CD14-positive monocyte (primary cell): ENCODE measurements at regions not wholly inside any gene's neighbourhood (a gene's known extent, or its start where the extent isn't known, plus 50 kb on each side); places are given as distances from the start of the nearest gene placed in this dataset.

Experiments used
- DNase-seq, 3 donors: peaks; one replicate each; pipeline ENCODE4 v3.0.0-alpha.2; 2011 to 2022
- H2AFZ ChIP-seq: 2 replicates; pipeline ENCODE4 v1.6.0; 2012; ENCODE audit warnings: mild to moderate bottlenecking, low read depth, low read length, inconsistent platforms; ENCODE audit not compliant: insufficient read depth, poor library complexity, severe bottlenecking
- H3K27ac ChIP-seq, 2 donors: 1 replicate in 1 of 2; 2 replicates in 1 of 2; pipeline ENCODE4 v1.5.1; 2012 to 2013; ENCODE audit warnings: low read length in 2 of 2, control low read depth in 1 of 2, inconsistent platforms in 1 of 2, low read depth in 1 of 2, mild to moderate bottlenecking in 1 of 2
- H3K27me3 ChIP-seq, 2 donors: one replicate each; pipeline versions ENCODE4 v1.6.0 to v1.6.1; 2011 to 2013; ENCODE audit warnings: low read length in 2 of 2; ENCODE audit not compliant: control insufficient read depth in 2 of 2, insufficient read depth in 2 of 2
- H3K36me3 ChIP-seq, 2 donors: replicated peaks in 1 of 2; 1 replicate in 1 of 2; 2 replicates in 1 of 2; pipeline versions ENCODE4 v1.5.1 to v1.6.1; 2012 to 2013; ENCODE audit warnings: low read length in 2 of 2, control low read depth in 1 of 2, inconsistent platforms in 1 of 2, mild to moderate bottlenecking in 1 of 2; ENCODE audit not compliant: insufficient read depth in 2 of 2, control insufficient read depth in 1 of 2
- H3K4me1 ChIP-seq, 2 donors: 1 replicate in 1 of 2; 2 replicates in 1 of 2; pipeline versions ENCODE4 v1.5.1 to v1.6.1; 2012 to 2013; ENCODE audit warnings: low read length in 2 of 2, control low read depth in 1 of 2, inconsistent platforms in 1 of 2, mild to moderate bottlenecking in 1 of 2, moderate library complexity in 1 of 2; ENCODE audit not compliant: insufficient read depth in 2 of 2, control insufficient read depth in 1 of 2
- H3K4me2 ChIP-seq: replicated peaks from 2 replicates; pipeline ENCODE3; 2012; ENCODE audit warnings: low read length, moderate library complexity, mild to moderate bottlenecking; ENCODE audit not compliant: poor library complexity, severe bottlenecking; ENCODE audit errors: extremely low read depth
- H3K4me3 ChIP-seq, 3 experiments: fragments of 200-600 bp in 1 of 3; sonication (generic) in 1 of 3; replicated peaks in 1 of 3; 1 replicate in 2 of 3; 2 replicates in 1 of 3; pipeline ENCODE4 v1.5.1; 2011 to 2013; ENCODE audit warnings: low read length in 3 of 3, mild to moderate bottlenecking in 3 of 3, control low read depth in 2 of 3, low read depth in 2 of 3, inconsistent platforms in 1 of 3, moderate library complexity in 1 of 3
- H3K79me2 ChIP-seq: 2 replicates; pipeline ENCODE4 v1.6.0; 2012; ENCODE audit warnings: mild to moderate bottlenecking, control low read depth, inconsistent platforms, low read length, moderate library complexity; ENCODE audit not compliant: insufficient read depth
- H3K9ac ChIP-seq: 2 replicates; pipeline ENCODE4 v1.6.0; 2017; ENCODE audit warnings: low read length, mild to moderate bottlenecking; ENCODE audit not compliant: insufficient read depth, poor library complexity, severe bottlenecking
- H3K9me3 ChIP-seq, 2 donors: replicated peaks in 1 of 2; 1 replicate in 1 of 2; 2 replicates in 1 of 2; pipeline versions ENCODE4 v1.5.1 to v1.6.1; 2012 to 2013; ENCODE audit warnings: low read length in 2 of 2, control low read depth in 1 of 2; ENCODE audit not compliant: control insufficient read depth in 1 of 2, insufficient read depth in 1 of 2
- H4K20me1 ChIP-seq: 2 replicates; pipeline ENCODE4 v1.6.0; 2012; ENCODE audit warnings: mild to moderate bottlenecking, low read length, control low read depth, moderate library complexity; ENCODE audit not compliant: insufficient read depth
- H3K27ac Mint-ChIP-seq, 7 donors: one replicate each; pipeline ENCODE4 v1.8.0; 2020; ENCODE audit warnings: mild to moderate bottlenecking in 7 of 7, mixed read lengths in 7 of 7, moderate library complexity in 6 of 7, inconsistent platforms in 2 of 7
- H3K27me3 Mint-ChIP-seq, 3 donors: one replicate each; pipeline ENCODE4 v1.8.0; 2021 to 2022; ENCODE audit warnings: low read depth in 3 of 3, mild to moderate bottlenecking in 3 of 3, mixed read lengths in 3 of 3, moderate library complexity in 3 of 3, inconsistent platforms in 1 of 3
- H3K36me3 Mint-ChIP-seq, 2 donors: one replicate each; pipeline ENCODE4 v1.8.0; 2020; ENCODE audit warnings: mixed read lengths in 2 of 2, inconsistent platforms in 1 of 2, mild to moderate bottlenecking in 1 of 2
- H3K4me1 Mint-ChIP-seq: one replicate; pipeline ENCODE4 v1.8.0; 2020; ENCODE audit warnings: mild to moderate bottlenecking, mixed read lengths
- H3K4me3 Mint-ChIP-seq, 2 donors: one replicate each; pipeline ENCODE4 v1.8.0; 2020; ENCODE audit warnings: mild to moderate bottlenecking in 2 of 2, mixed read lengths in 2 of 2, moderate library complexity in 1 of 2
- H3K9me3 Mint-ChIP-seq, 7 donors: one replicate each; pipeline ENCODE4 v1.8.0; 2020 to 2022; ENCODE audit warnings: mixed read lengths in 7 of 7, mild to moderate bottlenecking in 6 of 7, moderate library complexity in 6 of 7, inconsistent platforms in 2 of 7
- CTCF ChIP-seq: fragments of 200-600 bp; IDR thresholded peaks from one replicate; pipeline ENCODE4 v1.8.0; 2022; ENCODE audit warnings: antibody characterized with exemption, mild to moderate bottlenecking
- WGBS: methylation state at CpG from one replicate; pipeline ENCODE4 v1.1.5; 2013; ENCODE audit warnings: missing lambda C conversion rate; ENCODE audit not compliant: insufficient coverage; 5-methylcytosine and 5-hydroxymethylcytosine counted together
- intact Hi-C, 2 donors: fragments of 100-400 bp; cut with micrococcal nuclease; formaldehyde crosslinking; loops; one replicate each; pipeline versions ENCODE4 v1.15.0 to v1.15.1; 2023

GRCh38 chr15:46411900-46412299 is 777.1 kb downstream of the SQOR start:
- no peaks in the 10 kb centered on the region for H3K27me3 ChIP-seq
- TF ChIP-seq CTCF = no peak
- H3K4me3 ChIP-seq = no peak overlapping the region
- peaks cover 10% of the 10 kb centered on the region in 2 donors for H3K9me3 ChIP-seq
- Mint-ChIP-seq H3K9me3 (peaks cover 0 to 15% (median 7%) of the 10 kb centered on the region in 7 donors), H3K4me1 (no peaks in the 10 kb centered on the region), H3K4me3 (no peak overlapping the region), H3K36me3 (no peaks in the 10 kb centered on the region), H3K27ac (no peak overlapping the region), H3K27me3 (no peaks in the 10 kb centered on the region)
- no peak overlapping the region for H3K27ac ChIP-seq
- no peaks in the 10 kb centered on the region for H3K36me3 ChIP-seq
- H3K4me2 ChIP-seq = no peak overlapping the region
- no peak overlapping the region for H2AFZ ChIP-seq
- DNase-seq = no peak
- H4K20me1 ChIP-seq = no peaks in the 10 kb centered on the region
- H3K9ac ChIP-seq = no peak overlapping the region
- intact Hi-C loops = no loop called here
- H3K79me2 ChIP-seq = no peaks in the 10 kb centered on the region
- no peaks in the 10 kb centered on the region for H3K4me1 ChIP-seq
- no CpG with 5 or more reads among the region's 2 CpGs for WGBS

GRCh38 chr15:46413799-46414198 is 779.0 kb downstream of the SQOR start:
- Mint-ChIP-seq H3K9me3 (peaks cover 2 to 19% (median 8%) of the 10 kb centered on the region in 7 donors), H3K27me3 (no peaks in the 10 kb centered on the region), H3K4me1 (no peaks in the 10 kb centered on the region), H3K36me3 (no peaks in the 10 kb centered on the region), H3K27ac (no peak overlapping the region), H3K4me3 (no peak overlapping the region)
- no peaks in the 10 kb centered on the region for H4K20me1 ChIP-seq
- H3K4me2 ChIP-seq = no peak overlapping the region
- no peak overlapping the region for H2AFZ ChIP-seq
- H3K79me2 ChIP-seq = no peaks in the 10 kb centered on the region
- TF ChIP-seq CTCF = no peak
- H3K9ac ChIP-seq = no peak overlapping the region
- WGBS = no CpG with 5 or more reads among the region's 1 CpG
- H3K36me3 ChIP-seq = no peaks in the 10 kb centered on the region
- peaks cover 13 to 14% of the 10 kb centered on the region in 2 donors for H3K9me3 ChIP-seq
- intact Hi-C loops = no loop called here
- no peak for DNase-seq
- H3K27ac ChIP-seq = no peak overlapping the region
- H3K4me3 ChIP-seq = no peak overlapping the region
- H3K4me1 ChIP-seq = no peaks in the 10 kb centered on the region
- no peaks in the 10 kb centered on the region for H3K27me3 ChIP-seq
